Esophagus squamous epithelium (tissue), 4 donors: ENCODE measurements at regions not wholly inside any gene's neighbourhood (a gene's known extent, or its start where the extent isn't known, plus 50 kb on each side); places are given as distances from the start of the nearest gene placed in this dataset.

Source experiments
- POLR2A ChIP-seq, 4 donors: fragments of 450-650 bp; IDR thresholded peaks; one replicate each; pipeline ENCODE4 v1.6.1; 2017; ENCODE audit warnings: antibody characterized with exemption in 4 of 4, mild to moderate bottlenecking in 4 of 4, moderate library complexity in 3 of 4
- TF ChIP-seq, protein P1 (sequence below), 6 experiments: fragments of 450-650 bp in 4 of 6; fragments of 200-600 bp in 2 of 6; sonication (generic) in 2 of 6; IDR thresholded peaks; one replicate each; pipeline ENCODE4 v1.5.1; 2016 to 2019; ENCODE audit warnings: antibody characterized with exemption in 6 of 6, mild to moderate bottlenecking in 4 of 6, moderate library complexity in 4 of 6

DNA sequence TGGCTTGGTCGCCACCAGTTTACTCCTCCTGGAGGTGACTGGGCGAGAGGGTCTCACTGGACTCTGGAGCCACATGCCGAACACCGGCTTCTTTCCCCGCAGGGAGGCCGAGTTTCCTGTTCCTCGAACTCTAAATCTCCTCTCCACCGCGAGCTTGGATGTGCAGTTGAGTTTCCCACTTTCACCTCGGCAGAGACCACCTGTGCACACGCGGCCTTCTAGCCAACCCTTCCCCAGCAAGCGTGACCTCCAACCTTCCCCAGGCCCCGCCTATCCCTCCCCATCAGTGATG, 380.1 kb downstream of the IRX2 start:
- no peak for TF ChIP-seq POLR2A (IDR thresholded peaks at IDR 0.05)
- TF ChIP-seq, protein P1, sequence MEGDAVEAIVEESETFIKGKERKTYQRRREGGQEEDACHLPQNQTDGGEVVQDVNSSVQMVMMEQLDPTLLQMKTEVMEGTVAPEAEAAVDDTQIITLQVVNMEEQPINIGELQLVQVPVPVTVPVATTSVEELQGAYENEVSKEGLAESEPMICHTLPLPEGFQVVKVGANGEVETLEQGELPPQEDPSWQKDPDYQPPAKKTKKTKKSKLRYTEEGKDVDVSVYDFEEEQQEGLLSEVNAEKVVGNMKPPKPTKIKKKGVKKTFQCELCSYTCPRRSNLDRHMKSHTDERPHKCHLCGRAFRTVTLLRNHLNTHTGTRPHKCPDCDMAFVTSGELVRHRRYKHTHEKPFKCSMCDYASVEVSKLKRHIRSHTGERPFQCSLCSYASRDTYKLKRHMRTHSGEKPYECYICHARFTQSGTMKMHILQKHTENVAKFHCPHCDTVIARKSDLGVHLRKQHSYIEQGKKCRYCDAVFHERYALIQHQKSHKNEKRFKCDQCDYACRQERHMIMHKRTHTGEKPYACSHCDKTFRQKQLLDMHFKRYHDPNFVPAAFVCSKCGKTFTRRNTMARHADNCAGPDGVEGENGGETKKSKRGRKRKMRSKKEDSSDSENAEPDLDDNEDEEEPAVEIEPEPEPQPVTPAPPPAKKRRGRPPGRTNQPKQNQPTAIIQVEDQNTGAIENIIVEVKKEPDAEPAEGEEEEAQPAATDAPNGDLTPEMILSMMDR (IDR thresholded peaks at IDR 0.05), result no peak
